Ramos (cell line): ENCODE measurements at regions not wholly inside any gene's neighbourhood (a gene's known extent, or its start where the extent isn't known, plus 50 kb on each side); places are given as distances from the start of the nearest gene placed in this dataset.
"Not testable (repeated sequence)": the region's sequence is repeated elsewhere in the genome, so short reads cannot be mapped to it uniquely, and the experiment has no call there.

Experiments
- in situ Hi-C: fragments of 300-500 bp; cut with MboI; formaldehyde crosslinking; loops from one replicate; pipeline ENCODE4 v1.14.3; 2022; ENCODE audit warnings: low sequenced_read_pairs; ENCODE audit not compliant: unreplicated experiment

DNA sequence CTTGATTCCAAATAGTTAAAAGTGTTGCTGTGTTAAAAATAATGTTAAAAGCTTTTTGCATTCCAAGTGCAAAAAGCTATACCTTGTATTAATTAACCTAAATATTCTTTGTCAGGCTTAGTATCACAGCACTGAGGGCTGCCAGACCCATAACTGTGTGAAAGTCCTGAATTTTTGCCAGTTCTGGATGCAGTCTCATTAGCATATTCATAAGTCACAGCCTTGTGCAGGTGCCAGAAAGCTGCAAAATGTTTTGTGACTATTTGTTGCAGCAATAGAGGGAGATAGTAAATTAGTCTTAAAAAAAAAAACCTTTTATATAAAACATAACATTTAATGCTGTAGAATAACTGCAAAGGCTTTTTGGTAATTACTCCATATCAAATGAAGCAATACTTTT is 56.6 kb downstream of the SLITRK1 start:
- in situ Hi-C loops = no loop called here

- in situ Hi-C loops = no loop called here
These were observed 57.7 kb downstream of the SLITRK1 start for GRCh38 chr13:83824560-83824959.

GRCh38 chr13:83824120-83824519 is 58.2 kb downstream of the SLITRK1 start:
- in situ Hi-C loops = no loop called here

DNA sequence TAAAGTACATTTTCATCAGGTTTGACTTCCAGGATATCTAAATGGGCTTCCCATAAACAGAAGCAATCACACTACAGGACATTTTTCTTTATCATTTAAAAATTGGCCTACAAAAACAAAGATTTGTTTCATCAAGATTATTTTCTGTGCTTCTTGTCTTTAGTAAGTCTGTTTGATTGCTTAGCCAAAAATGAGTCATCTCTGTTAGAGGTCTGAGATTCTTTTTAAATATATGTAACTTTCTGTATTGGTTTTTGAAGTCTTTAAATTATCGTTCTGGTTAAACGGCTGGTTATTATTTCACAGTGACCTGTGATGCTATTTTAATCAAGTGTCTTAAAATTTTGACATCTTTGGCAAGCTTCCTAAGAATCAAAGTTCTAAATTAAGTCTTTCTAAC is 62.7 kb downstream of the SLITRK1 start:
- in situ Hi-C loops = no loop called here

DNA sequence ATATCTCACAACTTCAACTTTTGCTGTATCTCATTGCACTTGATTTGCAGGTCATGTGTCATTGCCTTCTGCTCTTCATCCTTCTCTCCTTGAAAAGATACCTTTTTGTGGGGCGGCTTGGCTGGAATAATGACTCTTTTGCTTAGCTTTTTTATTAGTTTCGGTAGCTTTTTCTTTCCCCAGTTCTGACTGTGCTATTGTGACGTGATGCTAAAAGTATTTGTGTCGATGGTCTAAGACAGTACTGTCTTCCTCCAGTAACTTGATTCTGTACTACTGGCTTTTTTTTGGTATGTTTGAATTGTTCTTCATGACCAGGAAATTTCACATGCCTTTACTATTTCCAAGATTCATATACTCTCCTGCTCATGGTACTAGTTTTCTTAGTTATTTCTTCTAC is 63.1 kb downstream of the SLITRK1 start:
- in situ Hi-C loops = no loop called here

DNA sequence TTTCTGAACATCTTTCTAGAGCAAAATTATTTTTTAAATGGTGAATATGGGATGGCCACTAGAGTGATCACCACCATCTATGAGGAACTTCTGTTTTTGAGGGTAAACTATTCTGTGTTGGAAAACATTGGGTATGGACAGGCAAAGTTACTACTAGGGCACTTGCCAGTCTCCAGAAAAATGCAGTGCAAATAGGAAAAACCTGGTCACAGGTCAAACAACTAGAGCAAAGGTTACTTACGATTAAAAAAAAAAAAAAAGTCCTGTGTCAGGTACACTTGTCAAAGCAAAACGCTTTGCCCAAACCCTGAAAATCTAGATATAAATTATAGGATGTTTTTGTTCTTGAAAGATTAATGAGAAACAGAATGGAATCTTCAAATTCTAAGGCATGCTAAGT is 66.2 kb downstream of the SLITRK1 start:
- in situ Hi-C loops = no loop called here

DNA sequence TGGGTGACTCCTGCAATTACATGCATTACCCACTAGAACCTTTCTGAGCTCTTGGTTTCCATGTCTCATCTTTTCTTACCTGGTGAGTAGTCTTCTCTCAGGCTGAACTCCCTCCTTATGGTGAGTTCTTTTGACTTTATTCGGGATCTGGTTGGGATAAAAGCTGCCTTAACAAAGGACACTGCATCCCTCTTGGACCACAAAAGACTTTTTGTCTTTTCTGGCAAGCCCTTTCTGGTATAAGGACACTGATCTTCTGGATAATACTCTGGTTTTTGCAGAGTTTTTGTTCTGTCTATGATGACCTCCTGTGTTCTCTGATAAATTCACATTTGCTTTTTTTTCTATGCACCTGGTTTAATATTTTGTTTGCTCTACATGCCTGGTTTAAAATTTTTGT is 66.7 kb downstream of the SLITRK1 start:
- in situ Hi-C loops = no loop called here

- in situ Hi-C loops = no loop called here
These were observed 72.1 kb downstream of the SLITRK1 start for GRCh38 chr13:83810136-83810535.

GRCh38 chr13:83804356-83804962 is 77.8 kb downstream of the SLITRK1 start:
- in situ Hi-C loops = no loop called here

- in situ Hi-C loops = no loop called here
These were observed 83.5 kb downstream of the SLITRK1 start for GRCh38 chr13:83798731-83799130.

DNA sequence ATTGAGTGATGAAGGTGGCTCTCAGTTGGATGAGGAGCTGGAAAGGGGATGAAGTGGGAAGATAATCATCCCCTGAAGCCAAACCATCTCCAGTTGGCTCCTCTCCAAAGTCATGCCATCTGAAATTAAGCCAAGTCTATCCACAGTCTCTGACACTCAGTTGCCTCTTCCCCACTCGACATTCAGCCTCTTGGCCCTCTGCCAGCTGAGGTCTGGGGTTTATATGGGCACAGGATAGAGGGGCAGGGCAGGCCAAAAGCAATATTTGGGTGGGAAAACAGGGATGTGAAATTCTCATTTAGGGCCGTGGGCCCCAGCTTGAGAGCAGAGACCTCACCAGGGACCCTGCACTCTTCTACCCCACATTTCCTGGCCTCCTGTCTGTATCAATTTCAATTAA is 85.9 kb downstream of the SLITRK1 start:
- in situ Hi-C loops = no loop called here

DNA sequence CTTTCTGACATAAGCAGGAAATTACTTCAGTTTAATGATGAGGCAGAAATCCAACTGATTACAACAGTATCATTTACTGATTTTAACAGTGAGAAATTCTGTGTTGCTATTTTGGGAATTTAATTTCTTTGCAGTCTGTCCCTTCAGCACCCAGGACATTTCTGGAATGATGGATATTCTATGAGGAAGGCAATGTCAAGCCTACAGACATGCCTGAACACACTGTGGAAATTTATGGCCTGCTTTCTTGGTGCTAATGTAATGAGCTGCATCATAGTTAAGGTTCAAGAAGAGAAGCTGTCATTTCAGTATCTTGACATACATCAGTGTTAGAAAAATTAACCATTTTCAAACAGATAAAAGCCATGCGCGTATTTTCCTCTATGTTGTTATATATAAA is 87.7 kb downstream of the SLITRK1 start:
- in situ Hi-C loops = no loop called here

GRCh38 chr13:83780227-83780626 is 102.0 kb downstream of the SLITRK1 start:
- in situ Hi-C loops = no loop called here

DNA sequence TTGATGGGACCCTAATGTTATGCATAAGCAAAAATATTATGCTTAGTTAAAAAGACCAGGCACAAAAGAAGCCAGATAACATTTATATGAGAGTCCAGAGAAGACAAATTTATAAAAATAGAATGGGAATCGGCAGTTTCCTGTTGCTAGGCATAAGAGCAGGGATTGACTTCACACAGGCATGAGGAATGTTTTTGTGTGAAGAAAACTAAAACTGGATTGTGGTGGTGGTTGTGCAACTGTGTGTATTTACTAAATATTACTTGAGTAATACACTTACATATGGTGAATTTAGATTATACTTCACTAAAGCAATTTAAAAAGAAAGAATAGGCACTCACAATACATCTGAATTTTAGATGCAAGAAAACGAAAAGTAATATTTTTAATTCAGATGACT is 108.3 kb downstream of the SLITRK1 start:
- in situ Hi-C loops = no loop called here

DNA sequence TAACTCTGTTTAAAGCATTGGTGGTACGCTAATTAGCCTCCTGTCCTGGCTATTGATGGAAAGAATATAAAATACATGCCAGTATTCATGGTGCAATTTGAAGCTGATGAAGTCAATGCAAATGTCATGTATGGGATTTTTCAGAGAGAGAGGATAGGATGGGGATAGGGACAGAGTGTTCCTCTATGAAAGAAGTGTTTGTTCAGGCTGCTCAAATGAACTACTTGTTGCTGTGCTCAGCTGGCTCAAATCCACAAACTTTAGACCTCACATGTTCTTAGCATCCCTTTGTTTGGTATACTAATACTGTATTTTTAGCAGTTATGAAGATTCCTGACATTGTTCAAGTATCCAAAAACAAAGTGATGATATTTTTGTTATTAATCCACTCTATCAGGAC is 116.5 kb downstream of the SLITRK1 start:
- in situ Hi-C loops = no loop called here

- in situ Hi-C loops = no loop called here
These were observed 120.6 kb downstream of the SLITRK1 start for GRCh38 chr13:83761631-83762030.

- in situ Hi-C loops = not testable (repeated sequence)
These were observed 127.1 kb downstream of the SLITRK1 start for GRCh38 chr13:83755210-83755609.

DNA sequence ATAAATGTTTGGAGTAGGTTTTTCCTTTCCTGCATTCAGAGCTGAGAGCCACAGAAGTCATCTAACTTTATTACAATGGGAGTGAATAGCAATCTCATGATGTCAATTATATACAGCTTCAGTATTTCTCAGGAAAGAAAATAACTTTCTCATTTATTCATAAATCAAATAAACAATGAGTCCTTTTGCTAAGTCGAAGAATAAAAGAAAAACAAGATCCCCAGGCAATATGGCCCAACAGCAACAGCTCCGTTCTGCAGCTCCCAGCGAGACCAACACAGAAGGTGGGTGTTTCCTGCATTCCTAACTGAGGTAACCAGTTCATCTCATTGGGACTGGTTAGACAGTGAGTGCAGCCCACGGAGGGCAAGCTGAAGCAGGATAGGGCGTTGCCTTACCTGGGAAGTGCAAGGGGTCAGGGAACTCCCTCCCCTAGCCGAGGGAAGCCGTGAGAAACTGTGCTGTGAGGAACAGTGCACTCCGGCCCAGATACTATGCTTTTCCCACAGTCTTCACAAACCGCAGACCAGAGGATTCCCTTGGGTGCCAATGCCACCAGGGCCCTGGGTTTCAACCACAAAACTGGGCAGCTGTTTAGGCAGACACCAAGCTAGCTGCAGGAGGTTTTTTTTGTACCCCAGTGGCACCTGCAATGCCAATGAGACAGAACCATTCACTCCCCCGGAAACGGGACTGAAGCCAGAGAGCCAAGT is 128.2 kb downstream of the SLITRK1 start:
- in situ Hi-C loops = no loop called here

GRCh38 chr13:83752141-83752540 is 130.1 kb downstream of the SLITRK1 start:
- in situ Hi-C loops = no loop called here

- in situ Hi-C loops = no loop called here
These were observed 141.7 kb downstream of the SLITRK1 start for GRCh38 chr13:83740622-83741021.

DNA sequence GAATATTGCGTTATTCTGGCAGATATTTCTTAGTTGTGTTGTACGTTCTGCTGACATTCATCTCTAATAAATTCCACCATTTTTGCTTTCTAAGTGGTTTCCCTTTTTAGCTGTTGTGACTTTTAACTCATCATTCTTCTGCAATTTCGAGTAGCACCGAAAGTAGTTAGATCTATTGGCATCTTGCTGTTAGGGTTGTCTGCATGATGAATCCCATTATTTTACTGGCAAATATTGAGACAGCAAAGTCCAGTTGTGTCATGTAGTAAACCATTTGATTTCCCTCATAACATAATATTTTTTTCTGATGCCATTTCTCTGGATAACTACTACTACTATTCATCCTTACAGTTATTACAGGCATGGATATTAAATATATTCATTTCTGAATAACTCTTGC is 143.9 kb downstream of the SLITRK1 start:
- in situ Hi-C loops = no loop called here

GRCh38 chr13:83733293-83733692 is 149.0 kb downstream of the SLITRK1 start:
- in situ Hi-C loops = no loop called here
